ENCODE measurements at regions not wholly inside any gene's neighbourhood (a gene's known extent, or its start where the extent isn't known, plus 50 kb on each side); places are given as distances from the start of the nearest gene placed in this dataset.
"Not testable (repeated sequence)": the region's sequence is repeated elsewhere in the genome, so short reads cannot be mapped to it uniquely, and the experiment has no call there.

- DNase-seq (ENCODE audit: low read depth, low spot score), result no peak
These were observed 357.4 kb downstream of the METTL4 start for GRCh38 chr18:2213905-2214304.

GRCh38 chr18:2217356-2217755 lies 353.9 kb downstream of the METTL4 start:
- DNase-seq (ENCODE audit: low read depth, low spot score), result no peak

GRCh38 chr18:2218101-2218500 lies 353.2 kb downstream of the METTL4 start:
- no peak for DNase-seq (ENCODE audit: low read depth, low spot score)

GRCh38 chr18:2219706-2220105 lies 351.6 kb downstream of the METTL4 start:
- no peak for DNase-seq (ENCODE audit: low read depth, low spot score)

GRCh38 chr18:2222270-2223185 lies 348.8 kb downstream of the METTL4 start:
- DNase-seq (ENCODE audit: low read depth, low spot score), result no peak

- DNase-seq (ENCODE audit: low read depth, low spot score), result no peak
These were observed 347.9 kb downstream of the METTL4 start for GRCh38 chr18:2223449-2223848.

- DNase-seq (ENCODE audit: low read depth, low spot score), result no peak
These were observed 347.5 kb downstream of the METTL4 start for GRCh38 chr18:2223849-2224248.

- no peak for DNase-seq (ENCODE audit: low read depth, low spot score)
These were observed 335.1 kb downstream of the METTL4 start for GRCh38 chr18:2236232-2236631.

GRCh38 chr18:2237706-2238105 lies 333.6 kb downstream of the METTL4 start:
- DNase-seq (ENCODE audit: low read depth, low spot score), result no peak

GRCh38 chr18:2240311-2240705 lies 331.0 kb downstream of the METTL4 start:
- no peak for DNase-seq (ENCODE audit: low read depth, low spot score)

GRCh38 chr18:2244641-2245040 lies 326.7 kb downstream of the METTL4 start:
- no peak for DNase-seq (ENCODE audit: low read depth, low spot score)

- not testable (repeated sequence) for DNase-seq (ENCODE audit: low read depth, low spot score)
These were observed 324.2 kb downstream of the METTL4 start for GRCh38 chr18:2247101-2247500.

- no peak for DNase-seq (ENCODE audit: low read depth, low spot score)
These were observed 316.3 kb downstream of the METTL4 start for GRCh38 chr18:2254977-2255376.

GRCh38 chr18:2256577-2256976 lies 314.7 kb downstream of the METTL4 start:
- no peak for DNase-seq (ENCODE audit: low read depth, low spot score)

GRCh38 chr18:2258954-2259353 lies 312.4 kb downstream of the METTL4 start:
- no peak for DNase-seq (ENCODE audit: low read depth, low spot score)

- DNase-seq (ENCODE audit: low read depth, low spot score), result no peak
These were observed 307.9 kb downstream of the METTL4 start for GRCh38 chr18:2263303-2263890.

GRCh38 chr18:2274613-2275012 lies 296.7 kb downstream of the METTL4 start:
- DNase-seq (ENCODE audit: low read depth, low spot score), result no peak

- DNase-seq (ENCODE audit: low read depth, low spot score), result no peak
These were observed 290.2 kb downstream of the METTL4 start for GRCh38 chr18:2281086-2281485.

GRCh38 chr18:2281523-2282199 lies 289.6 kb downstream of the METTL4 start:
- DNase-seq (ENCODE audit: low read depth, low spot score), result no peak

- DNase-seq (ENCODE audit: low read depth, low spot score), result no peak
These were observed 278.0 kb downstream of the METTL4 start for GRCh38 chr18:2293109-2293839.

- DNase-seq (ENCODE audit: low read depth, low spot score), result no peak
These were observed 270.0 kb downstream of the METTL4 start for GRCh38 chr18:2301316-2301715.

- no peak for DNase-seq (ENCODE audit: low read depth, low spot score)
These were observed 269.3 kb downstream of the METTL4 start for GRCh38 chr18:2302012-2302411.

Measured in activated CD4-positive, CD25-positive, alpha-beta regulatory T cell treated with anti-CD3 and anti-CD28 coated beads, Interleukin-2, amount 50 U/mL, for 16 hours (primary cell).